NCI-H2171 treated with DMSO at 0.1 percent for 48 hours (cell line): ENCODE measurements at regions not wholly inside any gene's neighbourhood (a gene's known extent, or its start where the extent isn't known, plus 50 kb on each side); places are given as distances from the start of the nearest gene placed in this dataset.
"Not testable (repeated sequence)": the region's sequence is repeated elsewhere in the genome, so short reads cannot be mapped to it uniquely, and the experiment has no call there.

ENCODE experiments used
- DNase-seq: peaks from one replicate; lab custom pipeline; 2025; lab: John Stamatoyannopoulos, UW

DNA sequence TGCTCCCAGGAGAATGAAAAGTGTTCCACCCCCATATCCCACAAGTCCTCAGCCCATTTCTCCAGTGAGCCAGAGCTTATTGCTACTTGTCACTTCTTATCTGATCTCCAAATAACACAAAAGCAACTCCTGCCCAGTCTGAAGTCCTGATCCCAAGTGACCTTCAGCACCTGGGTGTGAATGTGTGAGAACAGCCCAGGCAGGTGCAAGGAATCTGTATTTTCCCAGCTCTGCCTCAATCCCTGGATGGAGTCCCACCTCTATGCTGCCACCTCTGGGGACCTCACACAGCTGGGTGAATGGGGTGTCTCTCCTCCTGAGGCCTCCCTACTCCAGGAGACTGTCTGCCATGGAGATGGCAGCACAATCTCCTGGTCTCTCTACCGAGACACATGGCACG is 402.4 kb upstream of the PROX1 start:
- DNase-seq, result no peak

DNA sequence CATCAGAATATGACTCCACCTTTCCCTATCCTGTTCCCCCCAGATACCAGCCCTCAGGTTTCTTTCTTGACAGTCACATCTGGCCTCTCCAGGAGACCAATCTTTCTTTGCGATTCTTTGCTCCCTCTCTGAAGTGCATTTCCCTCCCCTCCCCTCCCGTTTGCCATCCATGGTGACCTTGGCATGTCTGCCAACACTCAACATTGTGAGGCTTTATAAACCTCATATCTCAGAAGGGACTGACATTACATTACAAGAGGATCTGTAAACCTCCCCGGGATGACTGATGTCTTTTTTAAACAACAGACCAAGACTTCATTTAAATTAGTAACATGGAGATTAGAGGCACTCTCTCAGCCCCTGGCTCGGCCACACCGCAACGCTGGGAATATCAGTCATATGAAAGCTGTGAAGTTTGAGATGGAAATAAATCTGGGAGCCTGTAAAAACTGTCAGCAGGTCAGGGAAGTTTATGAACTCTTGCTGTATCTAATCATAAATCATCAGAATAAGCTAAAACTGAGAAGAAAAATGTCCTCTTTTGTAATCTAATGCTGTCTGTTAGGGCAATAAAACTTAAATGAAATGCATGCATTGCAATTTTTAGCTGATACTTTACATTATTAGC is 401.7 kb upstream of the PROX1 start:
- no peak for DNase-seq

GRCh38 chr1:213586587-213586972 is 401.2 kb upstream of the PROX1 start:
- no peak for DNase-seq

- no peak for DNase-seq
Observed at GRCh38 chr1:213596729-213597128, 391.0 kb upstream of the PROX1 start.

GRCh38 chr1:213598263-213598662 is 389.5 kb upstream of the PROX1 start:
- no peak for DNase-seq

DNA sequence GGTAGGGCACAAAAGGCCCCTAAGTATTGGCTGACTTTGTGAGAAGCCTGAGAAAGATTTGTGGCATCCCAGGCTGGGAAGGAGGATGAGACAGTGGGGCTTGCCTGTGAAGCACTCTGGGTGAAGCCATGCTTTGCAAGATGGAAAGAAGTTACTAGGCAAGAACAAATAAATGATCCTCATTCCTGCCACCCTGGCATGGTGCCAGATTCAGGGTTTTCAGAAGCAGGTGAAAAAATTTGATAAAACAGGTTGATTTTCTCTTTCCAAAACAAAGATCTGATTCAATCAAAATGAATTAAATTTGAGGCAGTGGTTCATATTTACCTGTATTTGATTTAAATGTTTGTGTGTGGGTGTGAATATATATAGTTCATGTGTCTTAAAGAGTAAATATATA is 386.9 kb upstream of the PROX1 start:
- peak; percentile 8 for DNase-seq

DNA sequence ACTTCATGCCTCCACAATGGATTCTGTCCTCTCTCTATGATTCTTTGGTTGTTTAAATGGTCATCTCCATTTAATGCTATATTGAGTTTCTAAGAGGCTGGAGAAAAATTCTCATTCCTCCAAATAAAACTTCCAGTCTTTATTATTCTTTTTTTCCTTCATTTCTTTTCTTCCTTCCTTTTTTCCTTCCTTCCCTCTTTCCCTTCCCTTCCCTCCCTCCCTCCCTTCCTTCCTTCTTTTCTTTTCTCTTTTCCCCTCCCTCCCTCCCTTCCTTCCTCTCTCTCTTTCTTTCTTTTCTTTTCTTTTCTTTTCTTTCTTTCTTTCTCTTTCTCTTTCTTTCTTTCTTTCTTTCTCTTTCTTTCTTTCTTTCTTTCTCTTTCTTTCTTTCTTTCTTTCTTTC is 386.1 kb upstream of the PROX1 start:
- not testable (repeated sequence) for DNase-seq

- DNase-seq, result no peak
Observed at GRCh38 chr1:213602796-213603486, 384.8 kb upstream of the PROX1 start.

DNA sequence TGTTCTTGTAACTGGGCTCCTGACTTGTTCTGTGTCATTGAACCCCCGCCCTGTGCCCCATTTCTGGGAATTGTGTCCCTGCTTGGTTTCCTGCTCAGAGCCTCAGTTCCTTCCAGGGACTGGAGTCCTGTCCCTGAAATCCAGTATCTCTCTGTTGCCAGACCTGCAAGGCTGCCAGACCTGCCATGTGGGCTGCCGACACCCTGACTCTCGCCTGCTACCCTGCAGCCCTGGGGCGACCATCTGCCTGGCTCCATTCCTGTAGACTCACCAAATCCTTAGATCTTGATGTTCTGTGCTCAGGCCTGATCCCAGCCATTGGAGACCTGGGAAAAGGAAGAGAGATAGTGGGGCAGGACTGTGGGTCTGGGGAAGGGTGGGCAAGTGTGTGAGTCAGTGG is 383.3 kb upstream of the PROX1 start:
- DNase-seq, result no peak

DNA sequence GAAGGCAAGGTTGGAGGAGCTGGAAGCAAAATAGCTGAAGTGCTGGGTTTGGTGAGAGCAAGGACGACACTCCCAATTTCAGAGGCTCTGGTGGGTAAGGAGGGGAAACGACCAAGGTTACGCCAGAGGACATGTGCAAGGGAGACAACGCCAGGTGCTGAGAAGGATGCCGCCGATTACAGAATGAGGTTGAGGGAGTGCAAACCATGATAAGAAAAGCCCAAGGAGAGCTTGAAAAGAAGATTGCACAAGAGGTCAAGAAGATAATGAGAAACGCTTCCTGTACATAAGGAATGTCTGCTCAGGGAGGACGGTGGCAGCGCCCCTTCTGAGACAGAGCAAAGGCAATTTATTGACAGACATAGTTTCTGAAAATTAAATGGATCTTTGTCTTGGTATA is 382.0 kb upstream of the PROX1 start:
- DNase-seq, result no peak

DNA sequence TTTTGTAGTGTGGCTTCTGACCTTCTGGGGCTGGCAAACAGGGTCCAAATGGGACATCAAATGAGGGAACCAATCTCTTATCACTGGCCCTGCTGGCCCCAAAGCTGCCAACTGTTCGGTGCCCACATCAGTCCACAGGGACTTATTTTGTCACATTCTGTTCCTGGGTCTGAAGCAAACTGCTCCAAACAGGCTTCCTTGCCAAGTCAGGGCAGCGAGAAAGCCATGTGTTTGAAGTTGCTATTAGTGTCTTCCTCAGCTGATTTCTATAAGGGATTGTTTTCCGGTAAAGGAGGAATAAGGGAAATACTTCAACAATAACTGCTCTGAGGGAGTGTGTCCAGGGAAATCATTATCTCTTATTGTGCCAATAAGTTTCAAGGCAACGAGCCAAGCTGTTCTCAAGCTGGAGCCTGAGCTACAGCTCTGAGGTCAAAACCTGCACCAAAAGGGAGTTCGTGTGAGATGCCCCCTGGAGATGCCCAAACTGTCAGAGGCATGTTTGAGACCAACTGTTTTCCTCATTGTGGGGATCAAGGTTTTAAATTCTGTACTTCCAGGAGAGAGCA is 381.4 kb upstream of the PROX1 start:
- DNase-seq, result no peak

GRCh38 chr1:213613549-213613948 is 374.2 kb upstream of the PROX1 start:
- DNase-seq, result no peak

DNA sequence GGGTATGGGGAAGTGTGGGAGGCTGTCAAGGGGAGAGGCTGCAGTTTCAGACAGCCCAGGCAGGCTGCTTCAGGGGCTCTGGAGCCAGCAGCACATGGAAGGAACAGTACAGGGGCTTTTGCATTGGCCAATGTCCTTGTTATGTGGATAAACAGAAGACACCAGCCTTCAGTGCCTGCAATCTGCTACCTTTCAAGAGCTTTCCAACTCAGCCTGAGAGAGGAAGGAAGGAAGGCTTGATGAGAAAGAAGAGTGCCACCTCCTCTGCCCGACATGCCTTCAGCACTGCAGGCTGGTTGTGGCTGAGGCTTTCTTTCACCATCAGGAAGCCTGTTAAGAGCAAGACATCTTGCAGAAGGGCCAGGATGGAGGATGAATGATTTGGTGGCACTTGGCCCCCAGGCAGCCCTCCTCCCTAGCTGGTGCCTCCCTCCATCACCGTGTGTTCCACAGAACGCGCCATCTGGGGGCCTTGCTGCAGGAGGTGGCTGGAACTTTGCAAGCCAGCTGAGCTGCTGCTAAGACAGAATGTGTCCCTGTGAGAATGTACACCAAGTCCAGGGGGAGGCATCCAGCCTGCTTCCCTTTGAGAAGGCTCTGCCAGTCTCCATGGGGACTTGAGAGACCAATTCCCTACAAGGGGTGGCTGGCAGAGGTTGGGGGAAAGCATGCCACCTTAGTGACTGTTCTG is 372.4 kb upstream of the PROX1 start:
- DNase-seq, result no peak

DNA sequence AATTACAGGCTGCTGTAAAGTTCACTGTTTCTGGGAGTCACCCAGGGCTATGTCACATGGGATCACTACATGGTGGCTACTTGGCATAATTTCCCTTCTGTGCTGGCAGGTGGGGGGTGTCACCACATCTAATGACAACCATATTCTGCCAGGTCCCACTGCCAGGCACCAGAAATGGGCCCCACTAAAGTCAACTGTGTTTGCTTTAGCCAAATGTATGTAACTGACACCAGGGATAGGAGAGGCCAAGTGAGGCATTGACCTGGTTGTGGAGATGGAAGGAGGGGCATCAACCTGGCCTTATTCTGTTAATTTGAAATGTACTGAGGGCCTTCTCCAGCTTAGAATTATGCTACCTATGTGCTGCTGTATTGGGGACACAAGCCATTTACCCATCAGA is 370.6 kb upstream of the PROX1 start:
- DNase-seq, result no peak

DNA sequence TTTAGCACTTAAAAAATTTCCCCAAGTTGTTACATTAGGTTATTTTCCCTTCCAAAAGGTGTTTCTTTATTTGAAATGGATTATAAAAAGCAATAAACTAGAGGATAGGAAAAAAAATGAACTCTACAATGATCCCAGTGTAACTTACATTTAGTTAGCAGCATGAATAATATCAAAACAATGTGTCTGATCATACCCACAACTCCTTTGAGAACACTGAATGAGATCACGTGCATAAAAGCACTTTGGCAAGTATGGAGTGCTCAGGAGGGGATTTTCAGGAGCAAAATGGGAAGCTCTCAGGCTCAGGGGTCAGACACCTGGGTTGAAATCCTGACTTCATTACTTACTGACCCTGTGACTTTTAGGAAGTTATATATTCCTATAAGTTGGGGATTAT is 369.7 kb upstream of the PROX1 start:
- DNase-seq, result no peak

GRCh38 chr1:213619026-213619425 is 368.7 kb upstream of the PROX1 start:
- no peak for DNase-seq

DNA sequence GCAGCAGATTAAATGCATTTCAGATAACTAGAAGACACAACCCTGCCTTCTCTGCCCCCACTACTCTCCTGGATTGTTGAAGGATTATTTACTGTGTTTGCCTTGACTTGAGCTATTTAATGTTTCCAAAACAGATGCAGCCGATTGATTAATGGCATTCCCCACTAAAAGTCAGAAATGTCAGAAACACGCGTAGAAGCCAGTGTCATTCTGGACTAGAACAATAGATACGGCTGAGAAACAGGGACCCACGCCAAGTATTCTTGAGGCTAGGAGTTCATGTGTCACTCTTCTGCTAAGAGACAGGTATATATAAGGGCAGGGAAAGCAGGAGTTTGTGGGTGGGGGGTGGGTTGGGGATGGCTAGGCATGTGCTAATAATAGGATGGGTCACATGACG is 366.7 kb upstream of the PROX1 start:
- DNase-seq, result no peak

DNA sequence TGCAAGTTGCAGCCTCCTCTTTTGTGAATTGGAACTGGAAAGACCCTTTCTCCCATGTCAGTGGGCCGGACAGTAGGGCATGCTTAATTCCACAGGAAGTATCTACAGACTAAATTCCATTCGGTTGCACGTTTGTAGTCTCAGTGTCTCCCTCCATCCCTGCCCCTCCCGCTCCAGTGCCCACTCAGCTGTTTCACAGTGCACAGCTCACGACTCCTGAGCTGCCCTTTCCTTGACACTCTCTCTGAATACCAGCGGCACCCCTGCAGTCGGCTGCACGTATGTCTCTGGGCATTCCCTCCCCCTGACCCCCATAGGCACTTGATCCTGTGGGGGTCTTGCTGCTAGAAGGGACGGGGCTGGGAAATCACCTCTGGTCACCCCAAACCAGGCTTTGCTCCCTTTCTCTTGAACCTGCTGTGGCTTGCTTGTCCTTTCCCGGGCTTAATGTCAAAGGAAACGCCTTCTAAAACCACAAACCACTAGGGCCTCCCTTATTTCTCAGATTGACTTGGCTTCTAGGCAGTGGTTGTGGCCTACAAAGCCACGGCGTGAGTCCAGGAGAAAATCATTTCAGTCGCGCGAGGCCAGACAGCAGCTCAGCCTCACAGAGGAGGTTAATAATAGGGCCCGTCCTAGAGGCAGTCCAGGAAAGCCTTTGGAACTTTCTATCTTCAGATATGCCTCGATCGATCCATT is 365.3 kb upstream of the PROX1 start:
- DNase-seq, result no peak

GRCh38 chr1:213623064-213623581 is 364.6 kb upstream of the PROX1 start:
- no peak for DNase-seq

DNA sequence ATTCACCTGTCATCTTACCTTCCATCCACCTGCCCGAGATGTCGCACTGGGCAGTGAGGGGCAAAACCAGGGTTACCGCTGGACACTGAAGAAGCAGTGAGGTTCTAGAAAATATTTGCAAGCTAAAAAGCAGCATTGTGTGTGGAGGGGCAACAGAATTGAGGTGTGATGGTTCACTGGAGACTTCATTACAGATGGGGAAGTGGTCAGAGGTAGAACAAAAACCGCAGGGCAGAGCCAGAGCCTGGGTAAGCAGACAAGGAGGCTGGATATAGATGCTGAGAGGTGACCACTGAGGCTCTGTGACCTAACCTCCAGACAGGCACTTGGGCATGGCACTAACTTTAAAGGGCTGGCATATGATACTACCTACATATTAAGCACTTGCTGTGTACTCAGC is 363.9 kb upstream of the PROX1 start:
- no peak for DNase-seq

GRCh38 chr1:213636778-213637177 is 351.0 kb upstream of the PROX1 start:
- not testable (repeated sequence) for DNase-seq

- no peak for DNase-seq
Observed at GRCh38 chr1:213641312-213641711, 346.5 kb upstream of the PROX1 start.
